Urinary bladder (tissue), 3 donors: ENCODE measurements at regions not wholly inside any gene's neighbourhood (a gene's known extent, or its start where the extent isn't known, plus 50 kb on each side); places are given as distances from the start of the nearest gene placed in this dataset.
"Not testable (repeated sequence)": the region's sequence is repeated elsewhere in the genome, so short reads cannot be mapped to it uniquely, and the experiment has no call there.

Source experiments
- DNase-seq: peaks from one replicate; pipeline ENCODE4 v3.0.0-alpha.2; 2015; ENCODE audit errors: extremely low spot score
- H3K27ac ChIP-seq: one replicate; pipeline ENCODE4 v1.5.1; 2013; ENCODE audit warnings: low read depth, mild to moderate bottlenecking, moderate library complexity
- H3K36me3 ChIP-seq: one replicate; pipeline ENCODE4 v1.6.1; 2013; ENCODE audit warnings: mild to moderate bottlenecking, moderate library complexity; ENCODE audit not compliant: insufficient read depth
- H3K4me1 ChIP-seq: one replicate; pipeline ENCODE4 v1.6.1; 2013; ENCODE audit warnings: mild to moderate bottlenecking, moderate library complexity; ENCODE audit not compliant: insufficient read depth
- H3K4me3 ChIP-seq: one replicate; pipeline ENCODE4 v1.5.1; 2013; ENCODE audit warnings: low read depth, low read length
- WGBS: extraction: QIAGEN DNeasy Blood & Tissue Kit; methylation state at CpG from one replicate; pipeline ENCODE4 v1.1.7; 2013; 5-methylcytosine and 5-hydroxymethylcytosine counted together
- donor health status: healthy with polysubstance abuse.
- donor health status: healthy.

GRCh38 chr7:67301667-67302066 is 305.0 kb downstream of the TYW1 start:
- Histone ChIP-seq H3K36me3 (peaks cover 2% of the 10 kb centered on the region), H3K4me3 (peak overlapping the region; percentile 60), H3K27ac (no peak overlapping the region), H3K4me1 (peaks cover 2% of the 10 kb centered on the region)
- 26% methylated on average over 10 of the region's 10 CpGs for WGBS
- DNase-seq, result no peak

- DNase-seq, result peak; percentile 100
- Histone ChIP-seq H3K36me3 (peaks cover 2% of the 10 kb centered on the region), H3K4me3 (peak overlapping the region; percentile 60), H3K4me1 (peaks cover 2% of the 10 kb centered on the region), H3K27ac (peak overlapping the region; percentile 88)
- under 1% methylated on average over 83 of the region's 83 CpGs for whole genome bisulfite sequencing
Measured at GRCh38 chr7:67302113-67303039, 305.7 kb downstream of the TYW1 start.

- not testable (repeated sequence) for H3K36me3 ChIP-seq, H3K4me1 ChIP-seq, H3K4me3 ChIP-seq, DNase-seq, H3K27ac ChIP-seq
- WGBS, result 95% methylated on average over 3 of the region's 3 CpGs
Measured at GRCh38 chr7:67304846-67305245, 308.2 kb downstream of the TYW1 start.

- peaks cover 2% of the 10 kb centered on the region for H3K4me1 ChIP-seq
- peaks cover 2% of the 10 kb centered on the region for H3K36me3 ChIP-seq
- WGBS, result 89% methylated on average over 3 of the region's 3 CpGs
- H3K4me3 ChIP-seq, result no peak overlapping the region
- no peak overlapping the region for H3K27ac ChIP-seq
- no peak for DNase-seq
Measured at GRCh38 chr7:67306331-67306730, 309.7 kb downstream of the TYW1 start.

DNA sequence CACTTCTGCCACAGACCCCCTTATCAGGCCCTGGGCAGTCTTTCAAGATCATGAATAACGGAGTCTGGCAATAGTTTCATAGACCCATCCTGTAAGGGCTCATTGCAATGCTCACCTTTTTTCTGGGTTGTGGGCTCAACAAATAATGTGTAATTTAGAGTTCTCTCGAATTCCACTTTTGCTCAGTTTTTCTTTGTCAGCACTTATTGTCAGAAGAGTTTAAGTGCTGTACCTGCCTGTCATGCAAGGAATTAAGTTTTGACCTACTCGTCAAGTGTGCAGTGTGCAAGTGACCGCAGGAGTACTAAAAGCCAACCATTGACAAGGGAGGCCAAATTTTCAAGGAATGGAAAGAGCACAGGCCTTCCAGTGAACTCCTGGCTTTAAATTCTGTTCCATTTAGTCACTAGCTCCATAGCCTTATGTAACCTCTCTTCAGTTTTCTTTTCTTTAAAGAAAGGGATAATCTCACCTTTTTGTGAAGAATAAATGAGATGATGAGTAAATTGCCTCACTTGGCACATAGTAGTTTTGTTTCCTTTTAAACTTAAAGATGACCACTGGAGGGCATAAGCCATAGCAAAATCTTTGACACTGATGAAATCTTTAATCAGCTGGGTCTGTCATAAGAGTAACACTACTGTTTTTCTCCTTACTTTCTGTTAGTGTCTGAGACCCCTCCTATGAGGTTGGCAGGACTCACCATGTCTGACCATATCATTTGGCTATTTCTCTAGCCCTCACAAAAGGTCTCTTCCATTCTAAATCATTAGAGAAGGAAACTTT is 313.3 kb downstream of the TYW1 start:
- 92% methylated on average over 4 of the region's 4 CpGs for WGBS
- peaks cover 6% of the 10 kb centered on the region for H3K36me3 ChIP-seq
- H3K27ac ChIP-seq, result no peak overlapping the region
- DNase-seq, result no peak
- H3K4me1 ChIP-seq, result no peaks in the 10 kb centered on the region
- no peak overlapping the region for H3K4me3 ChIP-seq

GRCh38 chr7:67311901-67312300 is 315.3 kb downstream of the TYW1 start:
- WGBS, result 83% methylated on average over 2 of the region's 2 CpGs
- no peaks in the 10 kb centered on the region for H3K4me1 ChIP-seq
- H3K36me3 ChIP-seq, result peaks cover 4% of the 10 kb centered on the region
- no peak overlapping the region for H3K4me3 ChIP-seq
- DNase-seq, result no peak
- no peak overlapping the region for H3K27ac ChIP-seq

DNA sequence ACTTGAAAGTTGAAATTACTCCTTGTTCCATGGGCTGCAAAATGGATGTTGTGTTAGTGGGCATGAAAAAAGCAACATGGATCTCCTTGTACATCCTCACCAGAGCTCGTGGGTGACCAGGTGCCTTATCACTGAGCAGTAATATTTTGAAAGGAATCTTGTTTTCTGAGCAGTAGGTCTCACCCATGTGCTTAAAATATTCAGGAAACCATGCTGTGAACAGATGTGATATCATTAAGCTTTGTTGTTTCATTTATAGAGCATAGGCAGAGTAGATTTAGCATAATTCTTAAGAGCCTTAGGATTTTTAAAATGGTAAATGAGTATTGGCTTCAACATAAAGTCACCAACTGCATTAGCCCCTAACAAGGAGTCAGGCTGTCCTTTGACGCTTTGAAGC is 316.6 kb downstream of the TYW1 start:
- WGBS, result 89% methylated on average over 2 of the region's 2 CpGs
- Histone ChIP-seq H3K4me3 (no peak overlapping the region), H3K36me3 (peaks cover 4% of the 10 kb centered on the region), H3K27ac (no peak overlapping the region), H3K4me1 (no peaks in the 10 kb centered on the region)
- no peak for DNase-seq

GRCh38 chr7:67316902-67317301 is 320.3 kb downstream of the TYW1 start:
- WGBS, result 99% methylated on average over 4 of the region's 4 CpGs
- H3K27ac ChIP-seq, H3K4me3 ChIP-seq, DNase-seq, H3K4me1 ChIP-seq, H3K36me3 ChIP-seq: not testable (repeated sequence)

DNA sequence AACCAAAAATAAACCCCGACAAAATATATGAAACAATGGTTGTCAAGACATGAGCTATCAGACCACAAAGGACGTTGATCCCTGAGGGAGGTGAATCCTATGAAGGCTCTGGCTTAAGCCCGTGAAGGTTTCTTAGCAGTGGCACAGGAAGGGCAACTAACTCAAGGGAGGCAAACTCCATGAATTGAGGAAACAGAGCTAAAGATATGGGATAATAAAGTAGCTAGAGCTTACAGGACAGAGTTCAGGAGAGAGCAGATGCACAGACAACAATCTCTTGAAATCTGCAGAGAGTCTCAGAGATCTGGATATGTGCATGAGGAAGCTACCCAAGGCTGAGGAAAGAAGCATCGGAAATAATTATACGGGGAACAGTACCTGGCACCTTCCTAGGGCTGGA is 331.6 kb downstream of the TYW1 start:
- H3K4me3 ChIP-seq, DNase-seq, H3K36me3 ChIP-seq, H3K4me1 ChIP-seq, H3K27ac ChIP-seq: not testable (repeated sequence)
- 86% methylated on average over 5 of the region's 5 CpGs for WGBS

DNA sequence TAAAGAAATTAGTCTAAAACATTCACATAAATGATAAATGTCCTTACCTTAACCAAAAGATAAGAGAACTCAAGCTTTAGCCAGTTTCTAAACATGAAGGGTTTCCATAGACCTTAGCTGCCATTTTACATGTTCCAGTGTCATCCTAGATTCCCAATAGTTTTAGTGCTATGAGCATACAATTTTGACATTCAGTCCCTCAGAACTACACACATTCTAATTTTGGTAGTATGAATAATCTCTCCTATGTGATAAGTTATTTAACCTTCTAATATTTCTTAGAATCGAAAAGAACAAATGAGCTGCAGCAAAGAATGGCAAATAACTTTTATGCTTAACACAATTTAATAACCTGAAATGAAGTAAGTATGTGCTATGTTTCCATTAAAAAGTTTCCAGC is 338.5 kb downstream of the TYW1 start:
- WGBS, result 93% methylated on average over 1 of the region's 1 CpG
- H3K36me3 ChIP-seq, H3K4me1 ChIP-seq, H3K27ac ChIP-seq, DNase-seq, H3K4me3 ChIP-seq: not testable (repeated sequence)

- DNase-seq, H3K36me3 ChIP-seq, H3K4me1 ChIP-seq, H3K27ac ChIP-seq, H3K4me3 ChIP-seq: not testable (repeated sequence)
- WGBS, result 83% methylated on average over 2 of the region's 8 CpGs
Measured at GRCh38 chr7:67335663-67336062, 339.0 kb downstream of the TYW1 start.

DNA sequence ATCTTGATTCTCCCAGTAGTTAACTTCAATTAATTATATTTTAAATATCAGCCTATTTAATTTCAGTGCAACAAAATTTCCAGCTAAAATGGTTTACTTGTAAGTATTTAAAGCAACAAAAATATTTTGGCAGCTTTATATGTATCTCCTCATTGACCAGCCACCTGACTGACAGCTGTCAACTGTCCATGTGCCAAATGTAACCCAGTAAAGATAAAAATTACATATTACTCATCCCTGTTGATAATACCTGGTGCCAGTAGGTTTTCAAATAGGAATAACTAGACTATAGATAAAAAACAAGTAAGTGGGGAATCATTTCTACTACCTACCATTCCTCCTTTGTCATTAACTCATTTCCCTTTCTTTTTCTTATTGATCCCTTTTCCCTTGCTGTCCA is 341.9 kb downstream of the TYW1 start:
- not testable (repeated sequence) for H3K4me1 ChIP-seq, H3K27ac ChIP-seq, DNase-seq, H3K36me3 ChIP-seq, H3K4me3 ChIP-seq

- Histone ChIP-seq H3K4me3 (no peak overlapping the region), H3K4me1 (no peaks in the 10 kb centered on the region), H3K27ac (no peak overlapping the region), H3K36me3 (no peaks in the 10 kb centered on the region)
- no peak for DNase-seq
- 98% methylated on average over 10 of the region's 10 CpGs for WGBS
Measured at GRCh38 chr7:67341153-67341768, 344.6 kb downstream of the TYW1 start.

- 79% methylated on average over 3 of the region's 3 CpGs for whole genome bisulfite sequencing
- H3K36me3 ChIP-seq, result no peaks in the 10 kb centered on the region
- H3K4me1 ChIP-seq, result no peaks in the 10 kb centered on the region
Measured at GRCh38 chr7:67343114-67343513, 346.5 kb downstream of the TYW1 start.

More at GRCh38 chr7:67343114-67343513, 346.5 kb downstream of the TYW1 start:
- DNase-seq, result no peak
- Histone ChIP-seq H3K27ac (no peak overlapping the region), H3K4me3 (no peak overlapping the region)
